Activated CD4-positive, alpha-beta T cell treated with anti-CD3 and anti-CD28 coated beads, Interleukin-2, amount 10 ng/mL, durations not matched to agents 7 days and 5 days (primary cell): ENCODE measurements at regions not wholly inside any gene's neighbourhood (a gene's known extent, or its start where the extent isn't known, plus 50 kb on each side); places are given as distances from the start of the nearest gene placed in this dataset.

ENCODE experiments used
- CTCF ChIA-PET: fragments of 350-600 bp; sonication (Branson Sonifier 250); formaldehyde crosslinking; loops from one replicate; lab custom pipeline; 2021; ENCODE audit warnings: antibody characterized with exemption; lab: Charles Lee
- POLR2A ChIA-PET: fragments of 350-600 bp; sonication (Branson Sonifier 250); formaldehyde crosslinking; loops from one replicate; lab custom pipeline; 2021; ENCODE audit warnings: antibody characterized with exemption; lab: Charles Lee
- DNase-seq: peaks from one replicate; pipeline ENCODE4 v3.0.0-alpha.2; 2020
- H3K27ac Mint-ChIP-seq: one replicate; pipeline ENCODE4 v1.8.0; 2021; ENCODE audit warnings: mild to moderate bottlenecking, moderate library complexity, mixed read lengths
- H3K27me3 Mint-ChIP-seq: one replicate; pipeline ENCODE4 v1.8.0; 2021; ENCODE audit warnings: mixed read lengths
- H3K36me3 Mint-ChIP-seq: one replicate; pipeline ENCODE4 v1.8.0; 2021; ENCODE audit warnings: low read depth, mixed read lengths
- H3K4me1 Mint-ChIP-seq: one replicate; pipeline ENCODE4 v1.8.0; 2021; ENCODE audit warnings: mixed read lengths
- H3K4me3 Mint-ChIP-seq: one replicate; pipeline ENCODE4 v1.8.0; 2021; ENCODE audit warnings: mild to moderate bottlenecking, moderate library complexity, mixed read lengths
- H3K9me3 Mint-ChIP-seq: one replicate; pipeline ENCODE4 v1.8.0; 2021; ENCODE audit warnings: mixed read lengths

DNA sequence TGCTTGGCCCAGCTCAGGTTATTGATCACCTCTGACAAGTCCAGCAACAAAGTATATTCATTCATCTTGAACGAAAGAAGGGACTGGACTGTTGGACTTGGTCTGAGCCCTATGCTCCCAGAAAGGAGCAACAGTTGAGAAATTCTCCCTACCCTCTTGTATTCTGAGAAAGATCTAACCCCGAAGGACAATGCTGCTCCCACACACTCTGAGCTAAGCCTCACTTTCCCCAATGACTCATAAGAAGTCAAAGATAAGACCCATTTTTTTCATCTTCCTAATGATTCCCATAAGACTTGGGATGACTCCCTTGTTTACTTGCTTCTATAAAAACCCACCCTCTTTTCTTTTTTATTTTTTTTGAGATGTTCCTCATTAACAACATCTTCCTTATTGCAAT lies 549.4 kb upstream of the MDFIC2 start:
- no peak for DNase-seq
- H3K36me3 Mint-ChIP-seq = no peaks in the 10 kb centered on the region
- H3K27ac Mint-ChIP-seq = no peak overlapping the region
- H3K9me3 Mint-ChIP-seq = peaks cover 4% of the 10 kb centered on the region
- H3K27me3 Mint-ChIP-seq = peaks cover 12% of the 10 kb centered on the region
- ChIA-PET CTCF (no interaction called here), POLR2A (no interaction called here)
- H3K4me1 Mint-ChIP-seq = peaks cover 1% of the 10 kb centered on the region
- H3K4me3 Mint-ChIP-seq = no peak overlapping the region

DNA sequence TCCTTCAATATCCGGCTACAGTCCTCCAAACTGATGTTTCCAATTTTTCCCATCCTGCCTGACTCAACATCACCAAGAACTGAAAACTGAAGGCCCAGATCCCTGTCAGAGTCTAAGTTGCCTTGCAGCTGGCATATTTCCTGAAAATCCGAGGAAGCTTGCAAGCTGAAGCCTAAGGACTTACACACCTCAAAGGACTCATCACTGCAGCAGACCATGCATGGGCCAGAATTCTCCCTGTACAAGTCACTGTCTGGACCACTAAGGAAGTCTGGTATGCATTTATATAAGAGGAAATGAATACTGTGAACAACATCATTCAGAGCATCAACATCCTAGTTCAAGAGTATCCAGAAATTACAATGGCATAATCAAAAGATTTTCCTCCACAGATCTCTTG lies 548.8 kb upstream of the MDFIC2 start:
- H3K27me3 Mint-ChIP-seq = peaks cover 12% of the 10 kb centered on the region
- H3K4me3 Mint-ChIP-seq = no peak overlapping the region
- ChIA-PET CTCF (no interaction called here), POLR2A (no interaction called here)
- no peak for DNase-seq
- H3K4me1 Mint-ChIP-seq = peaks cover 5% of the 10 kb centered on the region
- H3K36me3 Mint-ChIP-seq = no peaks in the 10 kb centered on the region
- no peak overlapping the region for H3K27ac Mint-ChIP-seq
- H3K9me3 Mint-ChIP-seq = peaks cover 4% of the 10 kb centered on the region

DNA sequence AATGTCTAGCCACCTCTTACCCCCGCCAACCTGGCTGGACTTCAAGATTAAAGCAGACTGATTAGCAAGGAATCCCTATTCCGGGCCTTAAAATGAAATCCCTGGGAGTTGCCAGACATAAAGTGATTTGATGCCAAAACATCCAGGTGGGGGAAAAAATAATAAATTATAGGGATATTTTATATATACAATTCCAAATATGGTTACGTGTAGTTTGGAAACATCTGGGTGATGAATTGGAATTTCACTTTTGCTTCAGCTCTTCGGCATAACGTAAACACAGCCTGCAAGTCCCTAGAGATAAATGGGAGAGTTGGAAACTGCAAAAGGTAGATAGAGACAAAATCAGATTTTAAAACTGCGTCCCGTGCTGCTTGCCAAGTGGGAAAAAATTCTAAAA lies 545.5 kb upstream of the MDFIC2 start:
- H3K27ac Mint-ChIP-seq = no peak overlapping the region
- POLR2A ChIA-PET = no interaction called here
- DNase-seq = no peak
- no peaks in the 10 kb centered on the region for H3K36me3 Mint-ChIP-seq
- H3K9me3 Mint-ChIP-seq = peaks cover 3% of the 10 kb centered on the region
- CTCF ChIA-PET = no interaction called here
- peaks cover 11% of the 10 kb centered on the region for H3K4me1 Mint-ChIP-seq
- no peak overlapping the region for H3K4me3 Mint-ChIP-seq
- peaks cover 7% of the 10 kb centered on the region for H3K27me3 Mint-ChIP-seq

DNA sequence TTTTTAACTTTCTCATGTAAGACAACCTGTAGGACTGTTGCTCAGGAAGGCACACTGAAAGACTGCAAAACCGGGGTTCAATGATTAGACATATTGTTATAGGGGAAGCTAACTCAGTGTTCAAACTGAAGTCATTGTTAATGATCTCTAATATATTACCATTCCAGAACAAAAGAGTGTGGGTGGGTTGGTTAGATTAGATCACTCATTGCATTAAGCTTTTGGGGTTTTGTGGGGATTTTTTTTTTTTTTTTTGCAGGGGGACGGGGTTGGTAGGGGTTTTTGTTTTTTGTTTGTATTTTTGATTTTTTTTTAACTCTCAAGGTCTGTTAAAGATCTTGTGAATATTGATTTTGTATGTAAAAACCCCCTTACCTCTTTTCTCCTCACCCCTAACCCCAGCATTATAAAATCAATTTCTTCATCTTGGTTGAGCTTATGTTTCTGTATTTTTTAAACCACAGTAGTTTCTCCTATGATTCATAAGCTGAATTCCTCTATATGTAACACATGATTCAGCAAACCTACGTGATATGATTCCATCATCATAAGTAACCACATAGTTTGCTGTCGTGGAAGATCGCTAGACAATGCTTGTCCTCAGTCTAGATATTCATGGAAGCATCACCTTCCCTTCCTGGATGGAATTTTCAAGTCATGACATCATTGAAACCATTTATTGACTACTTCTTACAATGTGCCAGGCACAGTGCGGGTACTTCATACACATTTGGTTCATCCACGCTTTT lies 544.1 kb upstream of the MDFIC2 start:
- no peak for DNase-seq
- Mint-ChIP-seq H3K36me3 (no peaks in the 10 kb centered on the region), H3K9me3 (peaks cover 3% of the 10 kb centered on the region), H3K27me3 (peaks cover 7% of the 10 kb centered on the region), H3K27ac (no peak overlapping the region), H3K4me1 (peaks cover 11% of the 10 kb centered on the region), H3K4me3 (no peak overlapping the region)
- CTCF ChIA-PET = interaction anchor here (0.6 to 1.2 kb wide), 3 partner anchors 16 to 449 kb away, joined by 3 to 5 read pairs (median 5); no protein-coding TSS in a partner anchor
- POLR2A ChIA-PET = no interaction called here

DNA sequence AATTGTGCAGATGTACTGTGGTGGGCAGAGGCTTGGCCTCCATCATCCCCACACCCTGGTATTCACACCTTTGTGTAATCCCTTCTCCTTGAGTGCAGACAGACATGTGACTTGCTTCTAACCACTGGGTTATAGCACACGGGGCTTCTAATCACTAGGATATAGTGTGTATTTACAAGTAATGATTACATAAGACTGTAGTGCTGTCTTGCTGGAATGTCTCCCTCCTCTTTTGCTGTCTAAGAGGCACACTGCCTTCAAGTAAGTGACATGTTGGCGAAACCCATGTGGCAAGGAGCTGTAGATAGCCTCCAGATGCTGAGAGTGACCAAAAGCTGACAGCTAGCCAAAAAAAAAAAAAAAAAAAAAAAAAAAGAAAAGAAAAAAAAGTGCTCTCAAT lies 542.7 kb upstream of the MDFIC2 start:
- Mint-ChIP-seq H3K27ac (no peak overlapping the region), H3K9me3 (no peaks in the 10 kb centered on the region), H3K4me3 (no peak overlapping the region), H3K36me3 (no peaks in the 10 kb centered on the region), H3K4me1 (peaks cover 11% of the 10 kb centered on the region), H3K27me3 (peaks cover 6% of the 10 kb centered on the region)
- ChIA-PET CTCF (no interaction called here), POLR2A (no interaction called here)
- no peak for DNase-seq

DNA sequence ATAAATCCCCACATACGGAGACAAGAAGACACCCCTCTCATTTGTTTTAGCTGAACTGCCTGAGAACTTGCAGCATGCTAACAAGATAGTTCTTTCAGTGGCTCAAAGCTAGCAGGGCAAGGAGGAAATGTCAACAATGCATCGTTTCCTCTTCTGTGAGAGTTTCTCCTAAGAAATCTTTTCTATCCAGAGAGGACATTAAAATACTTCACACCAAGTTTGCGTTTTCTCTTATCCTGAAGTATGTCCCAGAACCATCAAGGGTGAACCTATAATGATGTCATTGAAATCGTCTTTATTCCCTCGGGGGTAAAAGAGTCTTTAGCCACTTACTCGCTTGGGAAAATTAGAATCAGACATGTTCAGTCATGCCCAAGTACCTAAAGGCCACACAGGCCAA lies 541.7 kb upstream of the MDFIC2 start:
- DNase-seq = no peak
- no peaks in the 10 kb centered on the region for H3K9me3 Mint-ChIP-seq
- no peak overlapping the region for H3K27ac Mint-ChIP-seq
- H3K36me3 Mint-ChIP-seq = no peaks in the 10 kb centered on the region
- H3K4me3 Mint-ChIP-seq = no peak overlapping the region
- ChIA-PET CTCF (no interaction called here), POLR2A (no interaction called here)
- peaks cover 11% of the 10 kb centered on the region for H3K4me1 Mint-ChIP-seq
- H3K27me3 Mint-ChIP-seq = peaks cover 4% of the 10 kb centered on the region

DNA sequence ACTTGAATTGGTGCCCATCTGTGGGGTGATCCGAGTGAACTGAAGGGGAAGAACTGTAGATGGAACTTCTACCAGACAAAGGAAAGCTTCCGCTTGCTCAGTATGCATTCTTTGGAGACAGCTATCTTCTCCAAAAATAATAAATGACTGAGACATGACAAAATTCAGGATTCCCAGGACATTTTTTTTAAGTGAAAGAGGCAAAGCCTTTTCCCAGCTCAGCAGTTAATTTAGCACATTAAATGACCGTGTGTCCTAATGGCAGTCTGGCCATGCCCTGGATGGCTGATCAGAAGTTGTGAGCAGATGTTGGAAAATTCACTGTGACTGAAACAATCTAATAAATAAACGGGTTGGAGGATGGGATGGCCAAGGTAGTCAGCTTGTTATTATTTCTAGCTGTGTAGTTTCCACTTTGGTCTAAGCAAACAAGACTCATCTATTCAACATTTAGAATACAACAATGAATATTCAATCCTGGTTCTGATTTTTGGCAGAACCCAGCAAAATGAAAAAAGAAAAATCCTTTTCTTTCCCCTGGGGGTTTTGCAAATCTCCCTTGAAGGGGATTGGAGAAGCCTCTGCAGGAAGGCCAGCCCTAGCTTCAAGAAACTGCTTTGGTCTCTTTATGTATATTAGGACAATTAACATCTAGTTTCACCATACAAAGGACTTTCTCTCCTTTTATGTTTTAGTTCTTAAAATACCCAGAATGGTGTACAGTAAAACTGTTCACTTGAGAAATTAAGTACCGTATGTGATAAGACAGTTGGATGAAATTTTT lies 540.9 kb upstream of the MDFIC2 start:
- Mint-ChIP-seq H3K9me3 (no peaks in the 10 kb centered on the region), H3K27me3 (peaks cover 8% of the 10 kb centered on the region), H3K27ac (no peak overlapping the region), H3K4me3 (no peak overlapping the region), H3K4me1 (peaks cover 11% of the 10 kb centered on the region), H3K36me3 (no peaks in the 10 kb centered on the region)
- ChIA-PET POLR2A (no interaction called here), CTCF (no interaction called here)
- DNase-seq = no peak

DNA sequence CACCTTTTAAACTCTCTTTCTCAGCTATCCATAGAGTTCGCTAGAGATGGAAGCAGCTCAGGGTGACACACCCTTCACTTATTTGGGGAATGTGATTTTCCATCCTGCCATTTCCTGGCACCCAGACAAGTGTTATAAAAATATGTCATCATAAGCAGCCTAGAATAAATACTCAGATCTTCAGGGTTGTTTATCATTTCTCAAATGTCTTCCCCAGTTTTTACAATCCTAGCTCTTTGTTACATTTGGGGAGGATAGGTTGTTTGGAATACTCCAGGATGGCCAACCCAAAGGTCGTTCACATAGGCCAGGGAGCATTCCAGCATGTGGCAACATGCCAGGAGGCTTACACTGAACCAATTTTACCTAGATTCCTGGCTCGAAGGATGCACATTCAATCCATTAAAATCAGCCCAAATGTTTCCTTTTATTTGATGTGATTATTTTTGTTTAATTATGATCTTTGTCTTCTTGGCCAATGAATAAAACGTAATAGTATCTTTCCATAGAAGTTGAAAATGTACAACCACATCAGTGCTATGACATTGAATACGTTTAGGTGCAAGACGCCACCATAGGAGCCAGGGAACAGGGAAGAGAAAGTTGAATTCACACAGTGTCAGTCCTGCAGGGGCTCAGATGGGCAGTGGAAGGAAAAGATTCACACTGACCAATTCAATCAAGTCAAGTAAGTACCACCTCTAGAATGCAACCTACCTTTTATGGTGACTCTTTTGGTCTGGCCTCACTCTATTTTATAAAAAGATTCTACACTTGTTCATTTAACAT lies 537.7 kb upstream of the MDFIC2 start:
- H3K27me3 Mint-ChIP-seq = peaks cover 16% of the 10 kb centered on the region
- CTCF ChIA-PET = interaction anchor here (0.6 kb wide), 1 partner anchor 36 kb away, joined by 3 read pairs; no protein-coding TSS in a partner anchor
- H3K4me3 Mint-ChIP-seq = no peak overlapping the region
- no peak for DNase-seq
- POLR2A ChIA-PET = no interaction called here
- no peak overlapping the region for H3K27ac Mint-ChIP-seq
- no peaks in the 10 kb centered on the region for H3K9me3 Mint-ChIP-seq
- peaks cover 3% of the 10 kb centered on the region for H3K4me1 Mint-ChIP-seq
- H3K36me3 Mint-ChIP-seq = peaks cover 1% of the 10 kb centered on the region

DNA sequence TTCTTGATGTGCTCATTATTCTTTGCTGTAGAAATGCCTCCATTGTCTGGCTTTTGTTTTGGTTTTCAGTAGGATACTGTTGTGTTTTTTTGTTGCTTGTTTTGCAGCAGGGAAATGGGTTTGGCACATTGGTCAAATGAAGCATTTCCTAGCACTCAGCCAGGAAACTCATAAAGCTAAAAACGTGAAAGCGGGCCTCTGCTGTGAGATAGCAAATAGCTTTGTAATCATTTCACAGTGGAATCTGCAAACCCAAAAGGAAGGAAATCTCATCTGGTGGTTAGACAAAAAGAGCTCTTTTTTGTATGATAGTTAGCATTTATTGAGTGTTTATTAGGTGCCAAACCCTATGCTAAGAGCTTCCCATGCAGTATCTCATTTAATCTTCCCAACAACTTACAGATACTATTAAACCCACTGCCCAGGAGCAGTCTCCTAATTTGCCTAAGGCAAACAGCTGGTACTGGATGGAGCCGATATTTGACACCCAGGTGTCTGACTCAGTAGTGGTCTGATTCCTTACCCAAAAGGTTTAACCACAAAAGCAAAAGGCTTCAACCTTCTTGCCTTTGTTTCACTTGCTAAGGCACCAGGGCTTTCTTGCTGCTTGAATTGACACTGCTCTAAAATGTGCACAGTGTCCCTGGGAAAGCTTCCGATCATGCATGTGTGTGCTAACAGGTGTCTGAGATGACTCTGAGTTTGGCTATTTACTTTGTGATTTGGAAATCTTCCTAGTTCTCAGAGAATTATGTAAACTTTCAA lies 527.9 kb upstream of the MDFIC2 start:
- CTCF ChIA-PET = interaction anchor here (0.8 to 1.1 kb wide), 2 partner anchors 8 to 16 kb away, joined by 3 to 5 read pairs; no protein-coding TSS in a partner anchor
- POLR2A ChIA-PET = interaction anchor here (0.6 kb wide), 1 partner anchor 8 kb away, joined by 3 read pairs; no protein-coding TSS in a partner anchor
- H3K4me1 Mint-ChIP-seq = peaks cover 11% of the 10 kb centered on the region
- peaks cover 1% of the 10 kb centered on the region for H3K27me3 Mint-ChIP-seq
- no peak for DNase-seq
- no peaks in the 10 kb centered on the region for H3K9me3 Mint-ChIP-seq
- H3K4me3 Mint-ChIP-seq = no peak overlapping the region
- H3K36me3 Mint-ChIP-seq = no peaks in the 10 kb centered on the region
- H3K27ac Mint-ChIP-seq = no peak overlapping the region

DNA sequence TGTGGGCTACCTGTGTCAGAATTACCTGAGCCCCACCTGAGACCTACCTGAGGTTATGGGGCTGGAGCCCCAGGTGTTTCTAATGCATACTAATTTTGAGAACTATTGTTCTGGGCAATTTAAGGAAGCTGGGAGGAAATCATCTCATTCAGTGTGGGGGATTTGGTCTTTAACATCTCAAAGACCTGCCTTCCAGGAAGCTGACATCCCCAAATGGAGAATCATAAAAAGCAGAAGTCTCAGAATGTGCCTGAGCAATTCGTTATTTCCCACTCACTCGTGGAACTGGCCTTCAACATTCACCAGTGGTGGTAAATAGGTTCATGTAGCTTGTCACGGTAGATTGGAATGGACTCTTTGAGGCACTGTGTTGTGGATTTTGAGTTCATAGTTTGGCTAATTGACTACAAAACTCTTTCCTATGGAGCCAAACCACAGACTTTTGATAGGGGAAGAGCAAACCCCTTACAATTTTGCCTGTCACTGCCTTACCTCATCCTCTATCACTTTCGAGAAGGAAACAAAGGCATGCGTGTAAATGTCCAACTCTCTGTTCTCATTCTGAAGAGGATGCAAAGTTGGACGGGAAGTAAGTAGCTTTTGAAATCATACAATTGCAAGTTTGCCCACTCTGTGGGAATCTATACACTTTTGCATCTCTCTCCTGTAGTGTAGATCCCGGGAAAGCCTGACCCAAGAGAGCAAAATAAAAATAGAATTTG lies 521.0 kb upstream of the MDFIC2 start:
- ChIA-PET CTCF (no interaction called here), POLR2A (no interaction called here)
- Mint-ChIP-seq H3K27me3 (peaks cover 2% of the 10 kb centered on the region), H3K36me3 (no peaks in the 10 kb centered on the region), H3K4me1 (no peaks in the 10 kb centered on the region), H3K27ac (no peak overlapping the region), H3K9me3 (no peaks in the 10 kb centered on the region), H3K4me3 (no peak overlapping the region)
- DNase-seq = no peak

DNA sequence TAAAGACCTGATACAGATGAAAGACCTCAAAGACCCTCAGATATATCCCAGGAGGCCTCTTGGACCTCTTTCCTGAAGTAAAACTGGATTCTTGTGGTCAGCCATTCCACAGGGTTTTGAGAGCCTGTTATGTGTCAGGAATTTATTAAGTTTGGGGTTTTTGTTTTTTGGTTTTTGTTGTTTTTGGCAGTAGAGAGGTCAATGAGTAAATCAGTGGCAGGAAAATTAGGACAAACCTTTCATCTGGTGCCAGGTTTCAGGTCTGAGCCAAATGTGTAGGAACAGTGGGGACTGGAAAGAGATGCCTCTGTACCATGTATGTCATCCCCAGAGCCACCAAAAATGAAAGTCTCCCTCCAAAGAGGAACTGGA lies 520.4 kb upstream of the MDFIC2 start:
- POLR2A ChIA-PET = no interaction called here
- CTCF ChIA-PET = no interaction called here
- no peak overlapping the region for H3K4me3 Mint-ChIP-seq
- no peak for DNase-seq
- no peaks in the 10 kb centered on the region for H3K9me3 Mint-ChIP-seq
- H3K36me3 Mint-ChIP-seq = no peaks in the 10 kb centered on the region
- peaks cover 2% of the 10 kb centered on the region for H3K27me3 Mint-ChIP-seq
- H3K27ac Mint-ChIP-seq = no peak overlapping the region
- H3K4me1 Mint-ChIP-seq = no peaks in the 10 kb centered on the region
